Fibroblast of lung (primary cell): ENCODE measurements at regions not wholly inside any gene's neighbourhood (a gene's known extent, or its start where the extent isn't known, plus 50 kb on each side); places are given as distances from the start of the nearest gene placed in this dataset.

Experiments used
- DNase-seq, 2 donors: peaks; one replicate each; pipeline versions ENCODE4 v3.0.0 to v3.0.0-alpha.2; 2010; ENCODE audit warnings: low read depth in 2 of 2
- H2AFZ ChIP-seq: 2 replicates; pipeline ENCODE4 v1.5.1; 2012; ENCODE audit warnings: low read length, control low read depth, inconsistent platforms
- H3K27ac ChIP-seq: 2 replicates; pipeline ENCODE4 v1.5.1; 2011; ENCODE audit warnings: low read length, control low read depth; ENCODE audit not compliant: insufficient read depth
- H3K27me3 ChIP-seq: 2 replicates; pipeline ENCODE4 v1.5.1; 2011; ENCODE audit warnings: mild to moderate bottlenecking, low read length; ENCODE audit not compliant: control insufficient read depth, insufficient read depth
- H3K36me3 ChIP-seq: 2 replicates; pipeline ENCODE4 v1.5.1; 2011; ENCODE audit warnings: low read length; ENCODE audit not compliant: control insufficient read depth, insufficient read depth
- H3K4me1 ChIP-seq: 2 replicates; pipeline ENCODE4 v1.5.1; 2011; ENCODE audit warnings: low read length; ENCODE audit not compliant: control insufficient read depth, insufficient read depth; ENCODE audit errors: extremely low read depth
- H3K4me2 ChIP-seq: 2 replicates; pipeline ENCODE4 v1.5.1; 2011; ENCODE audit warnings: low read length, control low read depth; ENCODE audit not compliant: insufficient read depth; ENCODE audit errors: extremely low read depth
- H3K4me3 ChIP-seq, 4 experiments: fragments of 200-600 bp in 1 of 4; sonication (generic) in 1 of 4; replicated peaks in 1 of 4; 2 replicates each; pipeline ENCODE4 v1.5.1; 2011 to 2016; ENCODE audit warnings: low read length in 4 of 4, low read depth in 3 of 4, mild to moderate bottlenecking in 3 of 4, control low read depth in 2 of 4, inconsistent platforms in 1 of 4, mixed read lengths in 1 of 4; ENCODE audit not compliant: insufficient read depth in 1 of 4; ENCODE audit errors: control extremely low read depth in 1 of 4
- H3K79me2 ChIP-seq: 2 replicates; pipeline ENCODE4 v1.5.1; 2012; ENCODE audit warnings: mild to moderate bottlenecking, low read length, inconsistent platforms; ENCODE audit not compliant: control insufficient read depth, insufficient read depth
- H3K9ac ChIP-seq: 2 replicates; pipeline ENCODE4 v1.5.1; 2011; ENCODE audit warnings: mild to moderate bottlenecking, low read length, control low read depth; ENCODE audit not compliant: insufficient read depth
- H3K9me3 ChIP-seq: 2 replicates; pipeline ENCODE4 v1.5.1; 2012; ENCODE audit warnings: low read depth, low read length; ENCODE audit not compliant: control insufficient read depth, insufficient read depth
- H4K20me1 ChIP-seq: 2 replicates; pipeline ENCODE4 v1.5.1; 2011; ENCODE audit warnings: low read length; ENCODE audit not compliant: control insufficient read depth, insufficient read depth; ENCODE audit errors: extremely low read depth
- CTCF ChIP-seq, 2 donors: IDR thresholded peaks in 1 of 2; conservative IDR thresholded peaks in 1 of 2; 1 replicate in 1 of 2; 2 replicates in 1 of 2; pipeline ENCODE4 v1.5.1; 2011 to 2012; ENCODE audit warnings: low read length in 2 of 2, control low read depth in 1 of 2, inconsistent platforms in 1 of 2, low read depth in 1 of 2, mild to moderate bottlenecking in 1 of 2
- EZH2 ChIP-seq: IDR thresholded peaks from 2 replicates; pipeline ENCODE4 v1.5.1; 2012; ENCODE audit warnings: low read length, control low read depth, mild to moderate bottlenecking; ENCODE audit errors: missing control alignments

- no peaks in the 10 kb centered on the region for H4K20me1 ChIP-seq
- TF ChIP-seq EZH2 (no peak), CTCF (conservative IDR thresholded peaks at IDR 0.05 in 1 of 2, IDR thresholded peaks at IDR 0.05 in 1 of 2; ENCODE audit: low read depth in 1 of 2, low read length in 2 of 2) (no peak)
Measured at GRCh38 chr5:82922086-82922734, 155.0 kb downstream of the TMEM167A start.

GRCh38 chr5:82918311-82919031 is 158.7 kb downstream of the TMEM167A start:
- DNase-seq: no peak
- Histone ChIP-seq H3K27ac (no peak overlapping the region), H3K4me2 (no peak overlapping the region), H3K36me3 (no peaks in the 10 kb centered on the region), H3K79me2 (no peaks in the 10 kb centered on the region), H3K9me3 (no peaks in the 10 kb centered on the region), H3K4me1 (no peaks in the 10 kb centered on the region), H3K27me3 (no peaks in the 10 kb centered on the region), H3K9ac (no peak overlapping the region), H2AFZ (no peak overlapping the region), H4K20me1 (no peaks in the 10 kb centered on the region), H3K4me3 (no peak overlapping the region)
- TF ChIP-seq CTCF (conservative IDR thresholded peaks at IDR 0.05 in 1 of 2, IDR thresholded peaks at IDR 0.05 in 1 of 2; ENCODE audit: low read depth in 1 of 2, low read length in 2 of 2) (no peak), EZH2 (no peak)

More at GRCh38 chr5:82922086-82922734, 155.0 kb downstream of the TMEM167A start:
- no peak overlapping the region for H2AFZ ChIP-seq
- DNase-seq: no peak
- no peaks in the 10 kb centered on the region for H3K4me1 ChIP-seq
- H3K4me3 ChIP-seq: no peak overlapping the region
- H3K27me3 ChIP-seq: no peaks in the 10 kb centered on the region
- no peak overlapping the region for H3K27ac ChIP-seq
- no peak overlapping the region for H3K4me2 ChIP-seq
- no peaks in the 10 kb centered on the region for H3K9me3 ChIP-seq
- no peaks in the 10 kb centered on the region for H3K79me2 ChIP-seq
- no peak overlapping the region for H3K9ac ChIP-seq
- no peaks in the 10 kb centered on the region for H3K36me3 ChIP-seq

GRCh38 chr5:82917584-82917983 is 159.6 kb downstream of the TMEM167A start:
- H3K27me3 ChIP-seq: no peaks in the 10 kb centered on the region
- no peaks in the 10 kb centered on the region for H3K36me3 ChIP-seq

More at GRCh38 chr5:82917584-82917983, 159.6 kb downstream of the TMEM167A start:
- no peak for TF ChIP-seq CTCF (conservative IDR thresholded peaks at IDR 0.05 in 1 of 2, IDR thresholded peaks at IDR 0.05 in 1 of 2; ENCODE audit: low read depth in 1 of 2, low read length in 2 of 2)
- TF ChIP-seq EZH2: no peak
- Histone ChIP-seq H3K9me3 (no peaks in the 10 kb centered on the region), H3K4me1 (no peaks in the 10 kb centered on the region), H3K4me2 (no peak overlapping the region), H3K4me3 (no peak overlapping the region), H3K27ac (no peak overlapping the region), H4K20me1 (no peaks in the 10 kb centered on the region), H2AFZ (no peak overlapping the region), H3K79me2 (no peaks in the 10 kb centered on the region), H3K9ac (no peak overlapping the region)
- DNase-seq: no peak
